Stimulated activated naive CD8-positive, alpha-beta T cell treated with anti-CD3 and anti-CD28 coated beads, Interleukin-15, Interleukin-2, amounts not matched to agents 100 ng/mL and 50 ng/mL, for 24 hours (primary cell): ENCODE measurements at regions not wholly inside any gene's neighbourhood (a gene's known extent, or its start where the extent isn't known, plus 50 kb on each side); places are given as distances from the start of the nearest gene placed in this dataset.

Source experiments
- H3K27ac Mint-ChIP-seq: one replicate; pipeline ENCODE4 v1.8.0; 2021; ENCODE audit warnings: mild to moderate bottlenecking, mixed read lengths
- H3K27me3 Mint-ChIP-seq: one replicate; pipeline ENCODE4 v1.8.0; 2021; ENCODE audit warnings: mixed read lengths
- H3K36me3 Mint-ChIP-seq: one replicate; pipeline ENCODE4 v1.8.0; 2021; ENCODE audit warnings: low read depth, mixed read lengths
- H3K4me1 Mint-ChIP-seq: one replicate; pipeline ENCODE4 v1.8.0; 2021; ENCODE audit warnings: low read depth, mixed read lengths
- H3K4me3 Mint-ChIP-seq: one replicate; pipeline ENCODE4 v1.8.0; 2021; ENCODE audit warnings: mild to moderate bottlenecking, mixed read lengths
- H3K9me3 Mint-ChIP-seq: one replicate; pipeline ENCODE4 v1.8.0; 2021; ENCODE audit warnings: mixed read lengths

DNA sequence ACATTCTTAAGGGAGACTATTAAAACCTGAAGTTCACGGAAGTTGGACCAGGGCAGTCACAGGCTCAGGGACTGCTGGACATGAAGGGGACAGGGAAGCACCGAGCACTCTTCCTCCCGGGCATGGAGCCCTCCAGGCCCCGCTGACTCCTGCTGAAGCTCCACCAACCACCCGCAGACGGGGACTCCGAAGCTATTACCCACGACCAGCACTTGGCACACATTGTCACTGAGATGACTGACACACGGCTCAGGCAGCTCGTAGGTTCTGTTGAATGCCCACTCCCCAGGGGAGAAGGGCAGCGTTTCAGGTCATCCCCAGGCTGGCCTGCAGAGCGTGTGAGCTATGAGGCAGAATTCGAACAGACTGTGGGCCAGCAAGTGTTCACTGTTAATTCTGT, 234.8 kb downstream of the NDUFA10 start:
- Mint-ChIP-seq H3K4me3 (no peak overlapping the region), H3K27ac (no peak overlapping the region), H3K9me3 (peaks cover 9% of the 10 kb centered on the region), H3K4me1 (no peaks in the 10 kb centered on the region), H3K27me3 (peaks cover 7% of the 10 kb centered on the region), H3K36me3 (no peaks in the 10 kb centered on the region)

DNA sequence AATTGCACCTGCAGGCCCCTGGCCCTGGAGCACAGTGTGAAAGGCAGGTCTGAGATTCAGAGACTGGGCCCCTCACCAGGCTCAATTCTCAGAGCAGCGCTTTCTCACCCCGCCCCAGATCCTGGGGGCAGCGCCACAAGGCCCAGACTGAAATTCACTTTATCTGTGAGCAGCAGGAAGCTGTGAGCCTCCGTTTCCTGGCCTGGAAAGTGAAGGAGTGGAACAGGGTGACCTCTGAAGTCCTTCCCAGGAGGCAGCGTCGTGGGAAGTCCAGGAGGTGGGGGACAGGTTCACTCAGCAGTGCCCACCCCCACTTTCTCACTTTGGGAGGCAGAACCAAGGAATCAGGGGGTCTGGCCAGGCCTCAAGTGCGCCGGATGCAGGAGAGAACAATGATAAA, 235.4 kb downstream of the NDUFA10 start:
- H3K4me1 Mint-ChIP-seq, result no peaks in the 10 kb centered on the region
- H3K27me3 Mint-ChIP-seq, result peaks cover 13% of the 10 kb centered on the region
- no peak overlapping the region for H3K4me3 Mint-ChIP-seq
- H3K36me3 Mint-ChIP-seq, result no peaks in the 10 kb centered on the region
- H3K27ac Mint-ChIP-seq, result no peak overlapping the region
- H3K9me3 Mint-ChIP-seq, result peaks cover 15% of the 10 kb centered on the region

DNA sequence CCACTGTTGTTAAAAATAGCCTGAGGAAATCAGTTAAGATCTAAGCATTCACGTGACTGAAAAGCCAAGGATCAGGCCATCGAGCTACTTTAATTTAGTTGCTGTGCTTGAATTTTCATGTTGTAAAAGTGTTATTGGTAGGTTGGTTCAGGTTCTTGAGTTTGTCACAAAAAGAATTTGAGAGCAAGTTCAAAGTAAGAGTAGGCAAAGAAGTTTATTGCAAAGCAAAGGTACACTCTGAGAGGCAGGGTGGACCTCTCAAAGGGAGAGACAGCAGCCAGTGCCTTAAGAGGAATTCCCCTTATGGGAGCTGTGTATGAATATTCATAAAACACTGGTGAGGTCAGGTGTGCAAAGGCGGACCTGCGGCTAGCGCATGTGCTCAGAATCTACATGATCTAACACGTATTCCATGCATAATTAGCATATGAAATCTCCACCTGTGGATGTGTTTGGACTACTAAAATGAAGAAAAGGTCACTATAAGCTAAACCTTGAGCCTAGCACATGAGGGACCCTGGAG, 236.5 kb downstream of the NDUFA10 start:
- peaks cover 14% of the 10 kb centered on the region for H3K27me3 Mint-ChIP-seq
- no peak overlapping the region for H3K4me3 Mint-ChIP-seq
- peaks cover 16% of the 10 kb centered on the region for H3K9me3 Mint-ChIP-seq
- no peaks in the 10 kb centered on the region for H3K36me3 Mint-ChIP-seq
- no peaks in the 10 kb centered on the region for H3K4me1 Mint-ChIP-seq
- no peak overlapping the region for H3K27ac Mint-ChIP-seq

DNA sequence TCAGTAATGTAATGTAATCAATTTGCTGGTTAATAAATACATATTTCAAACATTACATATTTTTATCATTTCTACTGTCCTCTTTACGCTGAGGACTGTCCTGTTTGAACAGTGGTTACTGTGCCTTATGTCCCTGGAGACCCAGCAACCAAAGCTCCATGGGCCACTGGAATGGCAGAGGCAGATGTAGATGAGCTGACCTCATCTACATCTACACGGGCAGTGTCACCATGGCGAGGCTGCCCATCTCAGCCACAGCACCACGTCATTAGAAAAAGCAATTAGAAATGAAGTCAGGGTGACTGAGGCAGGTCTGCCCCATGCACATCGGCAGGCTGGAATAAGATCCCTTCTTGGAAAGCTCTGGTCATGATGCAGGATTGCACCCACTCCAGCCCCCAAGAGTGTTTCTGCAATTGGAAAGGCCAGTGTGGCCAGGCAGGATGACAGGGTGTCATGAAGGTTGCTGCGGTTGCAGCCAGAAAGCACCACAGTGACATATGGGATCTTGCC, 237.5 kb downstream of the NDUFA10 start:
- Mint-ChIP-seq H3K27ac (no peak overlapping the region), H3K4me1 (no peaks in the 10 kb centered on the region), H3K9me3 (peaks cover 16% of the 10 kb centered on the region), H3K36me3 (no peaks in the 10 kb centered on the region), H3K27me3 (peaks cover 14% of the 10 kb centered on the region), H3K4me3 (no peak overlapping the region)

DNA sequence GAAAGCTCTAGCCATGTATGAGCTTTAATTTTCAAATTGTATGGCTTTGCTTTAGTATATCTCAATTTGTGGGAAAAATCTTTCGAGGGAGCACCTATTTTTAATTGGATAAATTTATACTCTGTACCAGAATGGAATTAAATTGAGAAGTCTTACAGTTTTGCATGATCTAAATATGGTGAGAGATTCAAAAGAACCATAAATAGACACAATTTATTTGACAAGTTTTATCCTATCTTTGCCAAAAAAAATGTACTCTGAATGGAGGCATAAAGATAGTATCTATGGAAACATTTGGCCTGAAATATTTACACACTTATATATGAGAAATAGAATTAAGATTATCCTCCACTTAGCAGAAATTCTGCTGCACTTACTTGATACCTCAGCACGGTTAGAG, 238.4 kb downstream of the NDUFA10 start:
- peaks cover 14% of the 10 kb centered on the region for H3K27me3 Mint-ChIP-seq
- H3K4me3 Mint-ChIP-seq, result no peak overlapping the region
- no peaks in the 10 kb centered on the region for H3K36me3 Mint-ChIP-seq
- H3K4me1 Mint-ChIP-seq, result no peaks in the 10 kb centered on the region
- no peak overlapping the region for H3K27ac Mint-ChIP-seq
- H3K9me3 Mint-ChIP-seq, result peaks cover 16% of the 10 kb centered on the region

DNA sequence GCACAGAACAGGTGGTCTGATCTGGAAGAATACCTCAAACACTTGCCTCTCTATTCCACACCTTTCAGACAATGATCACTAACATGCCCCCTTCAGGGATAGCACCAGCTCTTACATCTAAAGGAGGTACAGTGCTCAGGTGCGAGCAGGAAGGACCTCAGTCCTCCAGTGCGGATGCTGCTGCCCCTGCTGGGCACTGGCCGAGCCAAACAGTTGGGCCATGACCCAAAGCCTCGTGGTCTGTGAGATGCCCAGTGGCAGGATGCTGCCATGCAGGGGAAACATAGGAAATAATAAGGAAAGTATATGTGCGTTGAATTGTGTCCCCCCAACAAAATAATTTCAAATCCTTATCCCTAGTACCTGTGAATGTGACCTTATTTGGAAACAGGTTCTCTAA, 243.7 kb downstream of the NDUFA10 start:
- Mint-ChIP-seq H3K27me3 (peaks cover 19% of the 10 kb centered on the region), H3K36me3 (no peaks in the 10 kb centered on the region), H3K4me3 (no peak overlapping the region), H3K9me3 (peaks cover 14% of the 10 kb centered on the region), H3K27ac (no peak overlapping the region), H3K4me1 (no peaks in the 10 kb centered on the region)

DNA sequence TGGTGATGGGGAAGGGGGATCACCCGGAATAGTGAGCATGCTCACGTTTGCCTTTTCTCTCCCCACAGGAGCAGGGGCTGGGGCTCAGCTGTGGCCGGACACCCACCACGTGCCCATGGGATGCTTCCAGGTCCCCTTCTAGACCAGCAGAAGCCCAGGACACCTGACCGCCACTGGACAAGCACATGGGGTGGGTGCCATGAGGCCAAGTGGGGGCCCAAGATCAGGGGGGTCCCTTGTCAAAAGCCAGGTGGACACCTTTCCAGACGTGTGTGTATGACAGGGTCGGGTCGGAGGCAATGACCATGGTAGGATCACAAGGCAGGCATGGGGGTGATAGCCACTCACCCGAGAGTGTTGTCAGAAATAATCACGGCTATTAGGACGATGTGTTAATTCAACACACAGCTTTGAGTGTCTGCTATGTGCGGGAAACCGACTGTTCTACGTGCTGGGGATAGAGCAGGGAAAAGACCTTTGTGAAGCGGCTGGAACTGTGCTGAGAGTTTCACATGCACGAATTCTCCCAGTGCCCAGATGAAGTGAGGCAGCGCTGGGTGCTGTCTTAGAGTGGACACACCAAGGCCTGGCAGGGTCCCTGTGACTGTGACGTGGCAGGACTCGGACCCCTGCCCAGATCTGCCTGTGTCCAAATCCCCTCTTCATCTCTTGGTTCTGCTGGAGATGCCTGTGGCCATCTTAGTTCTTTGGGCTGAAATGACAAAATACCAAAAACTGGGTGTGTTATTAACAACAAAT, 244.7 kb downstream of the NDUFA10 start:
- no peaks in the 10 kb centered on the region for H3K4me1 Mint-ChIP-seq
- peaks cover 13% of the 10 kb centered on the region for H3K27me3 Mint-ChIP-seq
- H3K27ac Mint-ChIP-seq, result no peak overlapping the region
- no peaks in the 10 kb centered on the region for H3K36me3 Mint-ChIP-seq
- H3K4me3 Mint-ChIP-seq, result no peak overlapping the region
- peaks cover 7% of the 10 kb centered on the region for H3K9me3 Mint-ChIP-seq

DNA sequence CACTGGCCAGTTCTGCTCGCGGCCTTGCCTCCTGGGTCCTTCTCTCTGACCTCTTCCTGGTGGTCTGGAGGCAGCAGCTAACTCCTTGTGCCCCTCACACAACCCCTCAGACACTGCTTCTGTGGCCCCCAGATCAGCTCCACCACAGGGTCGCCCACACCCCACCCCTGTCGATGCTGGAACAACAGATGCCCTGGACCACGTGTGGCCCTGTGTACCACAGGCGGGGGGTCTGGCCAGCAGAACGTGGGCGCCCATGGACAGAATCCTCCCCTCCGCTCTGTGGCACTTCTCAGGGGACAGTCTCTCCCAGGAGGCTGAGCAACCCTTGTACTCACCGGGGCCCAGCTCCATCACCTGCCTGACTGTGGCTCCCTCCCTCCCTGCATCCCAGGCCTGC, 245.6 kb downstream of the NDUFA10 start:
- Mint-ChIP-seq H3K4me3 (no peak overlapping the region), H3K4me1 (no peaks in the 10 kb centered on the region), H3K9me3 (no peaks in the 10 kb centered on the region)

DNA sequence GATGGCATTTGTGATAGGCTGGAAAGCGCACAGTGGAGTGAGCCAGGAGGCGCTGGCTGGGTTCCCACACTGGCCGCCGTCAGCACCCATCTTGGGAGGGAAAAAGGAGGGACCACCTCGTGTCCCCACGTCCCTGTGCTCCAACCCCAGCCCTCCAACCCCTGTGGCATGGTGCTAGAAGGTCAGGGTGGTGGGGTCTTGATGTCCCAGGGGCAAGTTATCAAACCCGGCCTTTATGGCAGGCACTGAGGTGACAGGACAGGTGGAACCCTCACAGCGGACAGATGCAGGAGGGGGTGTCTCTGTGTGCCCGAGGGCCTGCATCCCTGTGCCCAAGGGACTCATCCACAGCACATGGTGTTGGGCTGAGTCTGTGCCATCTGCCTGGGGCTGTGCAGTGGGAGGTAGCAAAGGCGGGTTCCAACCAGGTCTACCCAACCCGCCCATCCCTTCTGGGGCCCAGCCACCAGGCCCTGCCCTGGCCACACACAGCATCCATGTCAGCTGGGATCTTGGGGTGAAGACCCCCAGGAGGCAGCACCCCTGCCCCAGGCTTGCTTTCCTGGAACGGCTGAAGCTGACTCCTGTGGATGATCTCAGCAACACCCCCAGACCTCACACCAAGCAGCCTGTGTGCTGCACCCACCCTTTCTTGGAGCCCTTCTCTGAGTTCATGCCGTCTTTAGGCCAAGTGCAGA, 246.1 kb downstream of the NDUFA10 start:
- Mint-ChIP-seq H3K4me3 (no peak overlapping the region), H3K27me3 (peaks cover 7% of the 10 kb centered on the region), H3K27ac (no peak overlapping the region), H3K36me3 (no peaks in the 10 kb centered on the region), H3K9me3 (no peaks in the 10 kb centered on the region), H3K4me1 (no peaks in the 10 kb centered on the region)

More for the DNA sequence above, 245.6 kb downstream of the NDUFA10 start:
- peaks cover 7% of the 10 kb centered on the region for H3K27me3 Mint-ChIP-seq
- H3K27ac Mint-ChIP-seq, result no peak overlapping the region
- H3K36me3 Mint-ChIP-seq, result no peaks in the 10 kb centered on the region

DNA sequence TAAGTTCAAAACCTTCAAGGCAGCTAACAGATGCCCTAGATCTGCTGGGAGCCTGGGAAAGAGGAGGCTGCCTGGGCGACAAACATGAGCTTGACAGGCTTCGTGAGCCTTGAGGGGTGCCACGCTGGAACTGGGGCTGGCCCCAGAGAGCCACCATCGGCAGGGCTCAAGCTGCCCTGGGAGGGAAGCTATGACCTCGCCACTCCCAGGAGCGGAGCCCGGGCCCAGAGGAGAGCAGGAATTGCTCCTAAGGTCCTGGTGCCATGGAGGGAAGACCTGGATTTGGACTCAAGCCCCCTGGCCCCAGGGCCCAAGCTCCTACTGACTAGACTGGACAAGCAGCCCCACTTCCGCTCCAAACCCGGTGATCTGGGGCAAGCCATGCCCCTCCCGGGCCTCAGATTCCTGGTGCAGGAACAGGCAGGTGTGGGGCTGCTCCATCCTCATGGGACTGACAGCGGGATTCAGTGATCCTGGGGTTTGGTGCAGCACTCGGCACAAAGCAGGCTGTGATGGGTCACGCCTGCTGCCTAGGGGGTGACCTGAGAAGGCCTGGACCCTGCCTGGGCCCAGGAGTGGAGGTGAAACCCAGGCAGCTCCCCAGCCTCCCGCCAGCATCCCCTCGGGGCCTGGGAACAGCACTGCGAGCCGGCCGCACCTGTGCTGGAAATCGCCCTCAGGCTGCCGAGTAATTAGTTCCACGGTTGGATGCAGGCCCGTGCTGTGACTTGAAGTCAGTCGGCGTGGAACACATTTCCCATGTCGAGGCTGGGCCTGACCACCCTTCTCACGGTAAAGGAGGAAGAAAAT, 246.9 kb downstream of the NDUFA10 start:
- H3K4me3 Mint-ChIP-seq, result no peak overlapping the region

DNA sequence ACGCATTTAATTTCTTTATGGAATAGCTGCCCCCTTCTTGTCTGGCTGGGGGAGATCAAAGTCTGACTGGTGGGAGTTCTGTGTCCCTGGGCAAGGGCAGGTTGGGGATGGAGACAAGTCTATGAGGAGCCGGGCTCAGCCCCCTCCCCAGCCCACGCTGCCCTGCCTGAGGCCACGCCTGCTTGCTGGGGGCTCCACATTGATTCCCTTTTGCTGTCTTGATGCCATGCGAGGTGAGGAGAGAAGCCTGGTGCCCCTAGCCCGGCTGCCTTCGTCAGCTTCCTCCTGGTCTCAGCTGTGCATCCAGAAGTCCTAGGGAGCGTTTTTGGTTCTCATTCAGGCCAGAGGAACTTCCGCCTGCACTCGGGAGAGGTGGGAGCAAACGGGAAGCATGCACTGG, 247.9 kb downstream of the NDUFA10 start:
- no peak overlapping the region for H3K4me3 Mint-ChIP-seq
- H3K27me3 Mint-ChIP-seq, result peaks cover 7% of the 10 kb centered on the region
- no peaks in the 10 kb centered on the region for H3K4me1 Mint-ChIP-seq
- no peaks in the 10 kb centered on the region for H3K36me3 Mint-ChIP-seq
- no peak overlapping the region for H3K27ac Mint-ChIP-seq
- H3K9me3 Mint-ChIP-seq, result no peaks in the 10 kb centered on the region

More for the DNA sequence above, 246.9 kb downstream of the NDUFA10 start:
- no peak overlapping the region for H3K27ac Mint-ChIP-seq
- no peaks in the 10 kb centered on the region for H3K36me3 Mint-ChIP-seq
- peaks cover 7% of the 10 kb centered on the region for H3K27me3 Mint-ChIP-seq
- no peaks in the 10 kb centered on the region for H3K4me1 Mint-ChIP-seq
- H3K9me3 Mint-ChIP-seq, result no peaks in the 10 kb centered on the region

DNA sequence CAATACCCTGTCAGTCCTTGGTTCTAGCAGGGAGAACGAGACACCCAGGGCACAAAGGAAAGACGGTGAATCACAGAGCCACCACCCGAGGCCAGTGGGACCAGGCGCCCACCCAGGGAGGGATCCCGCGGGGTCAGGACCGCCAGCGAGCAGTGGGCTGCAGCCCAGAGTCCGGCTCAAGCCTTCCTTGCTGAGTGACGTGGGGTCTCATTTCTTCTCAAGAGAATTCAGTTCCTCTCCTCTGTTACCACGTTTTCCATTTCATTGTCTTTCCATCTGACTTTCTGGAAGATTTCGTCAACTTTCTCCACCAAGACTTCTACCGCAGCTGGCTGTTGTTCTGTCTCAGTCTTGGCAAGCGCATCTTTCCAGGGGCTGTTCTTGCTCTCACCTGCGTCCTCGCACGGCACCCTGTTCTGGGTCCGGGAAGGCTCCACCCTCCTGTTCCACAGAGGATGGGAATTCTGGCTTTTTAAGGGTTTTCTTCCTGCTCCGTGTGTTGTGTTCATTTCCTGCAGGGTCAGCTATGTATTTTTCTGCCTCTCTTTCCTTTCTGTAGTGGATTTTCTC, 248.6 kb downstream of the NDUFA10 start:
- Mint-ChIP-seq H3K27ac (no peak overlapping the region), H3K4me3 (no peak overlapping the region), H3K9me3 (peaks cover 3% of the 10 kb centered on the region), H3K27me3 (peaks cover 7% of the 10 kb centered on the region), H3K4me1 (no peaks in the 10 kb centered on the region), H3K36me3 (no peaks in the 10 kb centered on the region)

DNA sequence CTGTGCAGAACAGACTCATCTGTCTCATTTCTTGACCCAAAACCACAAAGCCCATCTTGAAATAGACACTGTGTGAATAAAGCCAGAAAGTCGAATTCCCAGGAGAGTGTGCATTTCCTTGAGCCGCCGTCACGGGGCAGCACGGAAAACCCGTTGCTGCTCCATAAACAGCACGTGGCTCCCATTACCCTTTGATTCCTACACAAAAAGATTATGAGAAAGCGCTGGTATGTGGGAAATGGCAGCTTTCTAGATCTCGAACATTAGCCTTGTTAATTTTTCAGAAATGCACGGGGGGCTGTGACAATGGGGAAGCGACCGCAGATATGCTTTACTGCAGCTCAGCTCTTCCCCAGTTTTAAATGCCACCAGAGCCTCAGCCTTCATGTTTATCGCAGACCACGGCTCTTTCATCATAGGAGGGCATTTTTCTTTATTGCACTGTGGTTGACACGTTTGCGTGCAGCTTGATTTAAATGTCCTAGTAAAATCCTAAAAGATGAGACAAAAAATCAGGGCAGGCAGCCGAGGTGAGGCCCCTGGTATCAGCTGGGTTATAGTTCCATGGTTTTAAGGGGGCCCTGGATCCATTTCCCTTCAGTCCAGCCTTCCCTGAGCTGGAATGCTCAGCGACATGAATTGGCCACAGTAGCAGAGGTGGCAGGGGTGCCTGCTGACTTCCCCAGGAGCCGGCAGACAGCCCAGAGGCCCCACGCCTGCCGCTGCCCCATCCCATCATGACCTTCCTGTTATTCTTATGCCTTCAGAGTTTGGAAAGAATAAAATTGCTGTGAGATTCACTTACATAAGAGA, 249.3 kb downstream of the NDUFA10 start:
- peaks cover 4% of the 10 kb centered on the region for H3K9me3 Mint-ChIP-seq
- no peak overlapping the region for H3K27ac Mint-ChIP-seq
- no peaks in the 10 kb centered on the region for H3K36me3 Mint-ChIP-seq
- no peaks in the 10 kb centered on the region for H3K4me1 Mint-ChIP-seq
- no peak overlapping the region for H3K4me3 Mint-ChIP-seq
- H3K27me3 Mint-ChIP-seq, result peaks cover 5% of the 10 kb centered on the region
